ENCODE measurements at regions not wholly inside any gene's neighbourhood (a gene's known extent, or its start where the extent isn't known, plus 50 kb on each side); places are given as distances from the start of the nearest gene placed in this dataset.

DNA sequence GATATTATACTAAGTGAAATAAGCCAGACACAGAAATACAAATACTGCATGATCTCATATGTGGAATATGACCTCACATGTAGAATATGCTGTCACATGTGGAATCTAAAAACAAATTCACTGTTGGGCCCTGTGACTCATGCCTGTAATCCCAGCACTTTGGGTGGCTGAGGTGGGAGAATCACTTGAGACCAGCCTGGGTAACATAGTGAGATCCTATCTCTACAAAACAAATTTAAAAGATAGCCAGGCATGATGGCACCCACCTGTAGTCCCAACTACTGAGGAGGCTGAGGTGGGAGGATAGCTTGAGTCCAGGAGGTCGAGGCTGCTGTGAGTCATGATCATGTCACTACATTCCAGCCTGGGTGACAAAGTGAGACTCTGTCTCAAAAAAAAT lies 160.3 kb downstream of the PTEN start:
- DNase-seq = no peak

GRCh38 chr10:88026031-88026430 lies 162.6 kb downstream of the PTEN start:
- no peak for DNase-seq

DNA sequence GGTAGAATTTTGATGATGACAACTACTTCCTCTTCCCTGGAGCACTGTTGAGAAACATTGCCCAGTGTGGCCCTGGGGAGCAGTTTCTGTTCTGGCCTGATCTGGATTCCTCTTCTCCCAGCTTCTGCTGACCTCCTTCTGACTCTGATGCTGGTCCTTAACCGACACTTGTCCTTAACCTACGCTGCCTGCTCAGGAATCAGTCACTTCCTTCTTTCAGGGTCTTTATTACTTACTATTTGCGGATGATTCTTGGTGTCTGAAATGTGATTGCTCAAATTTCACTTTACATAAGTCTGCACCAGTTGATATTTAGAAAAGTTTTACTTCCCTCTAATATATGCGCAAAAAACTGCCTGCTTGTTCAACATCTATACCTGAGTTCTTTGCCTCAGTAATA lies 164.1 kb downstream of the PTEN start:
- no peak for DNase-seq

GRCh38 chr10:88028072-88028471 lies 164.6 kb downstream of the PTEN start:
- DNase-seq = no peak

GRCh38 chr10:88028654-88029053 lies 165.2 kb downstream of the PTEN start:
- DNase-seq = no peak

GRCh38 chr10:88032566-88032965 lies 169.1 kb downstream of the PTEN start:
- DNase-seq = no peak

- DNase-seq = no peak
Observed at GRCh38 chr10:88033385-88033784, 170.0 kb downstream of the PTEN start.

- DNase-seq = no peak
Observed at GRCh38 chr10:88033793-88034192, 170.4 kb downstream of the PTEN start.

- no peak for DNase-seq
Observed at GRCh38 chr10:88036126-88036525, 172.7 kb downstream of the PTEN start.

DNA sequence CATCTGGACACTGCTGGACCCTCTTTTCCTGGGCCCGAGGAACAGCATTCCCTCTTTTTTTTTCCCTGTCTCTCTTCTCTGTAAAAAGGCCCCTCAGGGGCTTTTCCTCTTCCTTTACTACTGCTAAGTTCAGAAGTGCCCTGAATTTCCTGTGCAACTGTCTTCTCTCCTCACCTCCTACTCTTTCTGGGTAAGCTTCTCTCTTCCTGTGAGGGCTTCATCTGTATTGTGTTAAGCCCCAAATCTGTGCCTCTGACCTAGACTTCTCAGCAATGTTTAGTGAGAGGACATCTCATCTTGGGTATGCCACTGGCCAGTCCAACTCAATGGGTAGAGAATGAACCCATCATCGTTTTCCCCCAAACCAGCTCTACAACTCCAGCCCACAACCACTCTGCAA lies 174.2 kb downstream of the PTEN start:
- DNase-seq = no peak

DNA sequence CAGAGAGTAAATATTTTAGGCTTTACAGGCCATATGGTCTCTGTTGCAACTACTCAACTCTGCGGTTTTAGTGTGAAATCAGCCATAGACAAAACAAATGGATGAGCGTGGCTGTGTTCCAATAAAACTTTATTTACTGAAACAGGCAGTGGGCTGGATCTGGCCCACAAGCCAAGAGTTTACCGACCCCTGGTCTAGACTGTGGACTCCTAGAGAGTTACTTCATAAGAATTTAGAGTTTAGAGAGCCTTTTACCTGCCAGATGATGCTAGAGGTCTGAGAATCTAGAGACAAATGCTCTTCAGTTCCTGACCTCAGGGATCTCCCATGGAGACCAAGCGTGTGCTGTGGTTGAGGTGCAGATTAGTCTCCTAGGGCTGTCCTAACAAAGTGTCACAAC lies 174.8 kb downstream of the PTEN start:
- DNase-seq = no peak

DNA sequence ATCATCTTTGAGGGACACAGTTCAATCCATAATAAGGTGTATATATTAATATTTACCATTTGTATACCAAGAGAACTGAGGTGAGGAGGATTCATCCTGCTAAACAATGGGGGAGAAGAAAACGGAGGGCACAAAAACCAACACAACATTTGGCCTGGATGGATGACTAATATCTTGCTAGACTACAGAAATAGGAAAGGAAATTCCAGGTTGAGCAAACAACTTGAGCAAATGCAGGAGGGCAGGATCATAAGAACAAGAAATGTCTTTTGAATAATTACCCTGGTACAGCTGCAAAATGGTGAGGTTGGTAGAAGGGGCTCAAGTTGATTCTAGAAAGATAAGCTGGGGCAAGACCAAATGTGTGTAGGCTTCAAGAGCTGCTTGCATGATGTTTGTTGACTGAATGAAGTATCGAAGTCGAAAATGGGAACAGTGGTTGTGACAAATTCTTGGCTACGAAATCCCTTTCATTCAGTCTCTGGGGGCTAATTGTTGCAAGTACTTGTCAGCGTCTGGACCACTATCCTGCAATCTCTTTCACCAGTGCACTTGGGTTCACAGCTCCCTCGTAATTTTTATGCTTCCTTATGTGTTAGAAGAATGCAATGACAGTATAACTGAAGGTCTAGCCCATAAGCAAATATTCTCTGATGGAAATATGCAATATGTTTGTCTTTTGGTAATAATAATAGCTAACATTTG lies 176.2 kb downstream of the PTEN start:
- DNase-seq = no peak

DNA sequence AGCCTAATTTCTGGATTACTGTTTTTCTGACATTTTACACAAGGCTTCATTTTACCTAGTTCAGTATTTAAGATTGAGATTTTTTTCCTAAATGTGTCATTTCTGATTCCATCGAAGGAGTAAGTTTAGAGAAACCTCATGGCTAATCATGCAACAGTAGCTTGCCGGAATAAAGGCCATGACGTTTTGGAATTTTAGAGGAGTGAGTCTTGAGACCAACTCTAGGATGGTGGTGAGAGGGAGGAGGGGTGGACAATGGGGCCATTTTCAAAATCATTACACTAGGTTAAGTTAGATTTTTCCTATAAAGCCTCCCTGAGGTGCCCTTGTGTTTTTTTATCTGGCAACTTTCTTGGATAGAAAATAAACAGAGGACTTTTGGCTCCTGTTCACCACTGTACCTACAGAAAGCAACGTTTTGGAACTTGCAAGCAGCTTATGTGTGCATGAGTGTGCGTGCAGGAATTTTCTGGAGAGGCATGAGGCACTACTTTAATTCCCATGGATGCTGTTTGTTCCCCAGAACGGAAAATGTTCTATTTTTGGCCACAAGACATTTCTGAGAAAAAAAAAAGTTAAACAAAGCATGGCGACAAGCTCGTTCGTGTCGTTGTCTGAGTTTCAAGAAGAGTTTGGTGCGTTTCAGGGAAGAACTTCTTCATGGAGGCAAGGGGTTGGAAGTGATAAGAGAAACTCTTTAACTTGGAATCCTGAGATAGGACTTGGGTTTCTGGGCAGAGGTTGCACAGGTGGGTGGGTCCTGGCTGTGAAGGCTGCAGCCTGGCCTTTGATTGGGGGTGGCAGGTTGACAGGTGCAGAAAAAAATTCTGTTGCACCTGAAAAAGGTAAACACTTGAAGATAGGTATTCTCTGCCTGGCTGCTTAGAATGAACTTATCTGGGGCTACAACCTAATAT lies 178.1 kb downstream of the PTEN start:
- DNase-seq = no peak

DNA sequence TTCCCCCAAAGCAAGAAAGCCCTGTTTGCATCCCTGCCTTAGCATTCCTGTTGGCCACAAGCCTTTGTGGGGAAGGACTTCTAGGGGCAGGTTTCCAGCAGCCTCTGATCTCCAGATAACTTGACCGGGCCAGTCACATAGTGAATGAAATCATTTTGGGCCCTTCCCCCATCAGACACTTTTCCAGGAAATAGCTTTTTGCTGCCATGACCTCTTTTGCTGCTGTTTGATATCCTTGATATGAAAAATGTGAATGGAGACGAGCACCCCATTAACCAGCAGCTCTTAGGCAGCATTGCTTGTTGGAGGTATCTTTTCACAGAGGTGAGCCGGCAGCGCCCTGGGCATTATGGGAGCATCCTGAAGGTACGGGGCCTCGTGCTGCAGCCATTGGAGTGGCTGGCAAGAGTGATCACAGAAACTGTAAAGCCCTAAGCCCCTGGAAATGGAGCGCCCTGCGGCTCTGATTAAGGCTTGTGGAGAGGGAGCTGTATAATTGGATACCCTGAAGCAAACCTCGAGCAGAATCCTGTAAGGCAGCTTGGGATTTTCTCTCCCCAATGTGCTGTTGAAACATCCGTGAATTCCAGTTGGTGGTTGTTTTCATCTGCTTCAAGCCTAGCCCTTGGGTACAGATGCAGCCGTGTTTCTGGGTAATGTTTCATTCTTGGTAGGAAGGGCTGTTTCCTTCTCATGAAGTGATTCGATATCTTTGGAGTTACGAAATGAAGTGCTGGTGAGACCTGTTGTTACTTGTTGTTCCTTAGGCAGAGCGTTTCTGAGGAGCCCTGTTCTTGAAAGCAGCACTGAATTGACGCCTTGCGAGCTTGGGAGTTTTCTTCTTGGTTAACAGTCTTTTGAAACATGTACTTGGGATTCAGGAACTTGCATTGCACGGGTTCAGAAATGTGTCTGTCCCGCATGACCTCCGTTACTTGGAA lies 179.0 kb downstream of the PTEN start:
- no peak for DNase-seq

DNA sequence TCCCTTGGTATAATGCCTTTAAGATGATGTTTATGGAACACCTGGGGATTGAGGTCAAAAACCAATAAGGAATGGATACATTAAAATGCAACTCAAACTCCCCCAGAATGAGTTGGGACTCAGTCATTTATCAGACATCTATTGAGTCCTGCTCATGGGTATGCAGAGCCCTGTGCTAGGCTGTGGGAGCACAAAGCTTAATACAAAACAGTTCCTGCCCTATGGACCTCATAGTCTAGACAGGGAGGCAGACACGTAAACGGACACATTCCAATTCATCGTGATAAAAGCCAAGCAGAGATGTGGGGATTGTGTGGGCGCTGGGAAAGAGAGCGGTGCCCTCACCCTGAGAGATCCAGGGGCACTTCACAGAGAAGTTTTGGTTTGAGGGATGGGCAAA lies 181.7 kb downstream of the PTEN start:
- no peak for DNase-seq

DNA sequence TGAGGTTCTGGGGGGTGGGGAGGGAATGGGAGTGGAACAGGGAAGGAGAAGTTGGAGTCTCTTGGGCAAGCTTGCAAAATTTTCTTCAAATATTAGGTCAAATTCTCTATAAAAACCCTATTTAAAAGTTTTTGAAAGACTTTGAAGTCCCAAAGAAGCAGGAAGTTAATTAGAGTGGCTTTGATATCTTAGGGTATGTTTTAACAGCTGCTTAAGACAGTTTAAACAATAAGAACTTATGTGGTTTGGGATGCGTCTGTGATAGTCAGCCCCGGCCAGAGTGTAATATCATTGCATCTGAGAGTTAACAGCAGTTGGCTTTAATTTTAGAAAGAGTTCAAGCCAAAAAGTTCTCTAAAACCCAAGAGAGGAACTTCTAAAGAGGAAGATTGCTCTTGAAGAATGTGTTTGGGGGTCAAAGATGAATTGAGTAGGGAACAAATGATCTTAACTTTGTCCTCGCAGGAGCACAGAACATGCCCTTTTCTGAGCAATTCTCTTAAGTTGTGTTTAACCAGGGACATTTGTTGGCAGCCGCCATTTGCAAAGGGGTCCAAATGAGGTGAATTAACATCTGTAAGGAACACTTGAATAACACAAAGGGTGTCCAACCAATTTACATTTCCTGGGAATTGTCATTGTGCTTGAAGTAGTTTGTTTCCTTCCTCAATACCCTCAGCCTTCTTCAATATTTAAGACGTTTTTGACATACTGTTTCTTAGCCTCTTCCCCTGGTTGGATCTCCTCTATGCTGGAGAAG lies 182.4 kb downstream of the PTEN start:
- no peak for DNase-seq

- no peak for DNase-seq
Observed at GRCh38 chr10:88047579-88047978, 184.2 kb downstream of the PTEN start.

DNA sequence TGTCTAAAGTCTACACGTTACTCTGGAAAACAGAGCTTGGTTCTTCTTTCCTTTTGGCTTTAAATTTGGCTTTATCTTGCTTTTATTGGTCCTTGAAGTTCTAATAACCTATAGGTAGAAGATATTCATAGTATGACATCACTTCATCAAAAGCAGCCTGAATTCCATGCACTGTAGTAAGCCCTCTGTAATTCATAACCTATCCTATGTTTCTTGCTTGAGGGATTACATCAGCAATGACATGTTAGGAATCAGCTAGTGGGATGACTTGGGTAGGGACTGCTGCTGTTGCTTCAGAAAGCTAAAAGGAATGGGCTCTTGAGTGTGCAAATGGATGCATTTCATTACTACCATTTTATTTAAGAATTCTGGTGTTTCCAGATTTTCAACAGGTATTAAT lies 184.9 kb downstream of the PTEN start:
- no peak for DNase-seq

DNA sequence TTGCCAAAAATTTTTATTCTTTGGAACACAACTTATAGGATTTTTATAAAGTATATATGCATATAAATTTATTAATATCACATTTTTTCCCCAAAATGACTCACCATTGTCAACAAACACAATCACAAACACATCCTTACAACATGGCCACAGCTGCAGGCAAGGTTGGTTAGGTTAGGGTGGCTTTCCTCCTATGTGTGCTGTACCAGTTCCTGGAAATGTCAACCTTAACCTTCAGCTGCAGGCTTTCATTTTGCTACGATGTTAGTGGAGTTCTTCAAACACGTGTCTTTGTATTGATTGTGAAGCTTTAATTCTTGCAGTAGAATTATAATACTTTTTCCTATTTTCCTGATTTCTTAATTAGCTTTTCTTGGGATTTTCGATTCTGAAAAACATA lies 185.8 kb downstream of the PTEN start:
- no peak for DNase-seq

GRCh38 chr10:88057720-88058119 lies 194.3 kb downstream of the PTEN start:
- no peak for DNase-seq

DNA sequence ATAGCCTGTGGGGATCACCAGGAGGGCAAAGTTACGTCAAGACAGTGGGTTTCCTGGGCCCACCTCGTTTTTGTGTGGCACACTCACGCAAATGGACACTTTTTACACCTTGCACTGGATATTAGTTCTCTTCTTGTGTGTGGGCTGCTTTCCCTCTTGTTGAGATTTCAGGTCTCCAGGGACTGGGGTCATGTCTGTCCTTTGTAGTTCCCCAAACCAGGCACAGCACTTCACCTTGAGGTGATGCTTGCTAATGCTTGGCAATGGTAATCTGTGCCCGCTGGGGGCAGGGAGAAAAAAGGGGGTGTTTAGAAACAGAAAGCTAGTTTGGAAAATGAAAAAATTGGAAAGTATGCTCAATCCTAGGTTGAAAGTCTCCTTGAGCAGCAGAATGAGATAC lies 195.3 kb downstream of the PTEN start:
- no peak for DNase-seq

DNA sequence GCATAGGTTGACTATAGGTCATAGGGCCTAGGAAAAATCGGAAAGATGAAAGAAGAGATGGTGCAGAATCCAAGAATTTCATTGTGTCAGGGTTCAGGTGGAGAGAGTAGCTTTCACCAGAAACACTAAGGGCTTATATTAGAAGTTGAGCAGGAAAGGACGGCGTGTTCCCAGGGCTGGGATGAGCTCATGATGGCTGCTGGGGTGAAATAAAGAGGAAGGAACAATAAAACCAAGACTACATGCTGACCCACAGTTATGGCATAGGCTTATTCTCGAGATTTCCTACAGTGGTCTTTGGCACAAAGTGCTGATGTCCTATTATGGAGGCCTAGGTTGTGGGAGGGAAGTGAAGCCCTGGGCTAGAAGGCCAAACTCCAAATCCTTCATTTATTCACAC lies 195.8 kb downstream of the PTEN start:
- no peak for DNase-seq

GRCh38 chr10:88060762-88061161 lies 197.3 kb downstream of the PTEN start:
- DNase-seq = no peak
